Mesenchymal stem cell (in vitro differentiated cells and primary cell): ENCODE measurements at regions not wholly inside any gene's neighbourhood (a gene's known extent, or its start where the extent isn't known, plus 50 kb on each side); places are given as distances from the start of the nearest gene placed in this dataset.

Experiments
- DNase-seq: peaks from one replicate; pipeline ENCODE4 v3.0.0-alpha.2; 2013
- H2AFZ ChIP-seq: one replicate; pipeline ENCODE4 v1.6.1; 2013; ENCODE audit warnings: low read depth, mild to moderate bottlenecking, control low read depth, inconsistent platforms, low read length, moderate library complexity
- H2AK5ac ChIP-seq: 2 replicates; pipeline ENCODE4 v1.6.1; 2013; ENCODE audit warnings: low read length, moderate library complexity, mild to moderate bottlenecking, inconsistent platforms; ENCODE audit not compliant: severe bottlenecking
- H2BK120ac ChIP-seq: one replicate; pipeline ENCODE4 v1.6.1; 2013; ENCODE audit warnings: low read depth, mild to moderate bottlenecking, inconsistent platforms, low read length, moderate library complexity
- H2BK12ac ChIP-seq, 2 experiments: one replicate each; pipeline ENCODE4 v1.6.1; 2013; ENCODE audit warnings: inconsistent platforms in 2 of 2, low read length in 2 of 2, mild to moderate bottlenecking in 2 of 2, moderate library complexity in 2 of 2, control low read depth in 1 of 2
- H2BK15ac ChIP-seq: one replicate; pipeline ENCODE4 v1.6.1; 2013; ENCODE audit warnings: mild to moderate bottlenecking, low read depth, inconsistent platforms; ENCODE audit not compliant: poor library complexity, severe bottlenecking
- H2BK5ac ChIP-seq: 2 replicates; pipeline ENCODE4 v1.6.1; 2013; ENCODE audit warnings: low read depth, mild to moderate bottlenecking, low read length, control low read depth, inconsistent platforms; ENCODE audit not compliant: poor library complexity, severe bottlenecking
- H3K14ac ChIP-seq, 2 experiments: one replicate each; pipeline ENCODE4 v1.6.1; 2013; ENCODE audit warnings: inconsistent platforms in 2 of 2, low read length in 2 of 2, control low read depth in 1 of 2, mild to moderate bottlenecking in 1 of 2, moderate library complexity in 1 of 2
- H3K18ac ChIP-seq, 2 experiments: one replicate each; pipeline ENCODE4 v1.6.1; 2013; ENCODE audit warnings: inconsistent platforms in 2 of 2, low read length in 2 of 2, control low read depth in 1 of 2, low read depth in 1 of 2, mild to moderate bottlenecking in 1 of 2
- H3K23ac ChIP-seq, 2 experiments: one replicate each; pipeline ENCODE4 v1.6.1; 2013; ENCODE audit warnings: inconsistent platforms in 2 of 2, low read length in 2 of 2, mild to moderate bottlenecking in 2 of 2, moderate library complexity in 2 of 2, control low read depth in 1 of 2
- H3K27ac ChIP-seq: 2 replicates; pipeline ENCODE4 v1.5.1; 2013; ENCODE audit warnings: mild to moderate bottlenecking, moderate library complexity, low read length, control low read depth, inconsistent platforms; ENCODE audit not compliant: poor library complexity, severe bottlenecking
- H3K27me3 ChIP-seq, 2 experiments: 2 replicates each; pipeline versions ENCODE4 v1.6.1 to v1.7.0; 2013; ENCODE audit warnings: low read length in 2 of 2, mild to moderate bottlenecking in 2 of 2, moderate library complexity in 2 of 2, control low read depth in 1 of 2, inconsistent platforms in 1 of 2; ENCODE audit not compliant: control insufficient read depth in 1 of 2, insufficient read depth in 1 of 2
- H3K36me3 ChIP-seq, 2 experiments: 2 replicates each; pipeline versions ENCODE4 v1.6.1 to v1.7.0; 2013; ENCODE audit warnings: low read length in 2 of 2, control low read depth in 1 of 2, inconsistent platforms in 1 of 2, low read depth in 1 of 2, mild to moderate bottlenecking in 1 of 2; ENCODE audit not compliant: insufficient read depth in 2 of 2, control insufficient read depth in 1 of 2
- H3K4ac ChIP-seq, 2 experiments: one replicate each; pipeline ENCODE4 v1.6.1; 2013; ENCODE audit warnings: inconsistent platforms in 2 of 2, low read length in 2 of 2, mild to moderate bottlenecking in 2 of 2, moderate library complexity in 2 of 2, control low read depth in 1 of 2, low read depth in 1 of 2
- H3K4me1 ChIP-seq: 2 replicates; pipeline ENCODE4 v1.6.1; 2013; ENCODE audit warnings: low read depth, low read length, control low read depth; ENCODE audit not compliant: control insufficient read depth, insufficient read depth
- H3K4me2 ChIP-seq: 2 replicates; pipeline ENCODE4 v1.6.1; 2013; ENCODE audit warnings: low read length, mild to moderate bottlenecking, inconsistent platforms; ENCODE audit not compliant: poor library complexity, severe bottlenecking
- H3K4me3 ChIP-seq, 2 experiments: 2 replicates each; pipeline versions ENCODE4 v1.5.1 to v1.7.0; 2013; ENCODE audit warnings: low read length in 2 of 2, mild to moderate bottlenecking in 2 of 2, control low read depth in 1 of 2, low read depth in 1 of 2; ENCODE audit not compliant: insufficient read depth in 1 of 2
- H3K79me1 ChIP-seq: replicated peaks from 2 replicates; pipeline ENCODE4 v1.6.1; 2013; ENCODE audit warnings: mild to moderate bottlenecking, control low read depth, low read length, inconsistent platforms; ENCODE audit not compliant: poor library complexity, severe bottlenecking
- H3K9ac ChIP-seq: 2 replicates; pipeline ENCODE4 v1.7.0; 2013; ENCODE audit warnings: mild to moderate bottlenecking, low read length, moderate library complexity
- H3K9me3 ChIP-seq: 2 replicates; pipeline ENCODE4 v1.7.0; 2013; ENCODE audit warnings: mild to moderate bottlenecking, low read length; ENCODE audit not compliant: control insufficient read depth
- H4K8ac ChIP-seq: one replicate; pipeline ENCODE4 v1.6.1; 2013; ENCODE audit warnings: inconsistent platforms, mild to moderate bottlenecking, low read length, moderate library complexity
- H4K91ac ChIP-seq: one replicate; pipeline ENCODE4 v1.6.1; 2013; ENCODE audit warnings: mild to moderate bottlenecking, low read length, inconsistent platforms
- WGBS: methylation state at CpG from one replicate; pipeline ENCODE4 v1.1.7; 2013; ENCODE audit warnings: mixed read lengths; 5-methylcytosine and 5-hydroxymethylcytosine counted together

DNA sequence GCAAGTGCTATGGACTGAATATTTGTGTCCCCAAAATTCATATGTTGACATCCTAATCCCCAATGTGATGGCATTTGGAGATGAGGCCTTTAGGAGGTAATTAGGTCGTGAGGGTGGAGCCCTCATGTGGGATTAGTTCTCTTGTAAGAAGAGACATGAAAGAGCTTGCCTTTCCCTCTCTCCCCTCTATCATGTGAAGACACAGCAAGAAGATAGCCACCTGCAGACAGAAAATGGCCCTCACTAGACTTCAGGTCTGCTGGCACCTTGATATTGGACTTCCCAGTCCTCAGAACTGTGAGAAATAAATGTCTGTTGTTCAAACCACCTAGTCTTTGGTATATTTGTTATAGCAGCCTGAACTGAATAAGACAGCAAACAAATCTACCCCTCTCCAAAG, 75.1 kb upstream of the TBX20 start:
- H2BK12ac ChIP-seq, result no peak overlapping the region
- H3K9ac ChIP-seq, result no peak overlapping the region
- H3K4me1 ChIP-seq, result no peaks in the 10 kb centered on the region
- H3K4ac ChIP-seq, result no peak overlapping the region
- H3K79me1 ChIP-seq, result no peaks in the 10 kb centered on the region
- DNase-seq, result no peak
- no peaks in the 10 kb centered on the region for H3K36me3 ChIP-seq
- H2AK5ac ChIP-seq, result no peak overlapping the region
- no peak overlapping the region for H2BK15ac ChIP-seq
- no peak overlapping the region for H3K23ac ChIP-seq
- no peak overlapping the region for H3K27ac ChIP-seq
- peaks cover 0 to 3% of the 10 kb centered on the region in 2 experiments for H3K27me3 ChIP-seq
- peaks cover 3% of the 10 kb centered on the region for H3K9me3 ChIP-seq
- no peak overlapping the region for H3K18ac ChIP-seq
- no peak overlapping the region for H2BK5ac ChIP-seq
- WGBS, result no CpG with 5 or more reads among the region's 1 CpG
- no peak overlapping the region for H2BK120ac ChIP-seq
- no peak overlapping the region for H3K4me2 ChIP-seq
- H3K14ac ChIP-seq, result no peak overlapping the region
- H4K8ac ChIP-seq, result no peak overlapping the region
- H2AFZ ChIP-seq, result no peak overlapping the region
- no peak overlapping the region for H3K4me3 ChIP-seq
- no peak overlapping the region for H4K91ac ChIP-seq

DNA sequence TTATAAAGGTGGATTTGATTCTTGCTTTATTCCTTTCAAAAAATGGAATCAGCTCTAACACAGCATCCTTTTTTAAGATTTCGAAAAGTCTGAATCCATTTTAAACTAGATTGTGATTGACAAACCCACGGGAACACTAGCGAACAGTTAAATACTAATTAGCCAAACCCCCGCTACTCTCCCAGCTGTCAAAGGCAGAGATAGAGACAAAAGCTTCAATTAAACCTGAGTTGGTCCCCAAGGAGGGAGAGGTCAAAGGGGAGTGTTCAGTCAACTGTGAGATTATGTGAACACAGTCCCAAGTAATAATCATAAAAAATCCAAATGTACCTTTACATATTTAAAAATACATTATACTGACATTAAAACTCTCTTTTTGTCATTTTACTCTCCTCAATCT, 65.7 kb upstream of the TBX20 start:
- H3K4me2 ChIP-seq, result no peak overlapping the region
- H3K23ac ChIP-seq, result no peak overlapping the region
- H2BK5ac ChIP-seq, result no peak overlapping the region
- no peak overlapping the region for H3K4ac ChIP-seq
- no peak overlapping the region for H3K4me3 ChIP-seq
- no peak overlapping the region for H2AK5ac ChIP-seq
- 90% methylated on average over 3 of the region's 4 CpGs for WGBS
- H3K27me3 ChIP-seq, result no peaks in the 10 kb centered on the region
- no peak overlapping the region for H3K27ac ChIP-seq
- no peak overlapping the region for H4K91ac ChIP-seq
- H3K9ac ChIP-seq, result no peak overlapping the region
- no peaks in the 10 kb centered on the region for H3K4me1 ChIP-seq
- H2BK120ac ChIP-seq, result no peak overlapping the region
- no peak overlapping the region for H3K14ac ChIP-seq
- no peak overlapping the region for H3K18ac ChIP-seq
- peaks cover 2% of the 10 kb centered on the region for H3K9me3 ChIP-seq
- H3K79me1 ChIP-seq, result no peaks in the 10 kb centered on the region
- no peak overlapping the region for H4K8ac ChIP-seq
- H2BK12ac ChIP-seq, result no peak overlapping the region
- H2AFZ ChIP-seq, result no peak overlapping the region
- H2BK15ac ChIP-seq, result no peak overlapping the region
- no peaks in the 10 kb centered on the region for H3K36me3 ChIP-seq
- no peak for DNase-seq

DNA sequence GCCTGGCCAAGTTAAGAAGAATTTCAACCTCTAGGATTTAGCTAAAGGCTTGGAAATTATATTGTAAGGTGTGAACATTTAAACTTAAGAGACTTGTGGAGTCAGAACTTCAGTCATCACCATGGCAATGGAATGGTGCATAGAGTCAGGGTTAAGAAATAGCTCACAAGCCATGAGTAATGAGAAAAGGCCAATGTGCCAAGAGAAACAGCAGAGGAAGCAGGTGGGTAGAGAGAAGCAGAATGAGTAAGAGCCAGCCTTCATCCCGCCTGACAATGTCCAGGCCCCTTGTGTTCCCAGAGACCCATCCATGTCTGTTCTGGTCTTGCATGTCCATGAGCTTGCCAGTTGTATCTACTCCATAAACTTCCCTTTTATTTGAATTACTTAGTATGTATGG, 62.6 kb upstream of the TBX20 start:
- WGBS, result no CpG with 5 or more reads among the region's 1 CpG
- H3K9ac ChIP-seq, result no peak overlapping the region
- H2BK120ac ChIP-seq, result no peak overlapping the region
- no peaks in the 10 kb centered on the region for H3K79me1 ChIP-seq
- H4K91ac ChIP-seq, result no peak overlapping the region
- no peaks in the 10 kb centered on the region for H3K36me3 ChIP-seq
- H2AFZ ChIP-seq, result no peak overlapping the region
- H3K4me1 ChIP-seq, result no peaks in the 10 kb centered on the region
- H2AK5ac ChIP-seq, result no peak overlapping the region
- H4K8ac ChIP-seq, result no peak overlapping the region
- H2BK12ac ChIP-seq, result no peak overlapping the region
- H3K23ac ChIP-seq, result no peak overlapping the region
- DNase-seq, result no peak
- H3K27me3 ChIP-seq, result no peaks in the 10 kb centered on the region
- H3K14ac ChIP-seq, result no peak overlapping the region
- H3K4me3 ChIP-seq, result no peak overlapping the region
- no peak overlapping the region for H3K4me2 ChIP-seq
- H3K27ac ChIP-seq, result no peak overlapping the region
- H2BK15ac ChIP-seq, result no peak overlapping the region
- no peaks in the 10 kb centered on the region for H3K9me3 ChIP-seq
- H3K4ac ChIP-seq, result no peak overlapping the region
- H2BK5ac ChIP-seq, result no peak overlapping the region
- H3K18ac ChIP-seq, result no peak overlapping the region

DNA sequence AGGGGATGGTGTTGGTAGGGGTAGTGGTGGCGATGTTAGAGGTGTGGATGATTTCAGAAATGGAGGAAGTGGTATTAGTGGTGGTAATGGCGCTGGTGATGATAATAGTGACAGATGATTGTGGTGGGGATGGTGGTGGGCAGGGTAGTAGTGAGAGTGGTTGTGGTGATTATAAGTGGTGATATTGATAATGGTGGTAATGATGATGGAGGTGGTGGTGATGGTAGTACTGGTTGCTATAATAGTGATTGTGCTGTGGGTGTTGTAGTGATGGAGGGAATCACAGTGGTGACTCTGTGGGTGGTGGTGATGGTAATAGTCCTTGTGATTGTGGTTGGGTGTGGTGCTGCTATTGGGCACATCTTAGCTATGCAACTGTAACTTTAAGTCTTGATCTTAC, 61.6 kb upstream of the TBX20 start:
- Histone ChIP-seq H3K4me1 (no peaks in the 10 kb centered on the region), H4K91ac (no peak overlapping the region), H2BK120ac (no peak overlapping the region), H3K9me3 (no peaks in the 10 kb centered on the region), H3K4me3 (no peak overlapping the region), H2AFZ (no peak overlapping the region), H2BK5ac (no peak overlapping the region), H2BK15ac (no peak overlapping the region), H2BK12ac (no peak overlapping the region), H3K27me3 (no peaks in the 10 kb centered on the region), H3K18ac (no peak overlapping the region), H3K9ac (no peak overlapping the region), H3K4me2 (no peak overlapping the region), H2AK5ac (no peak overlapping the region), H3K79me1 (no peaks in the 10 kb centered on the region), H4K8ac (no peak overlapping the region), H3K27ac (no peak overlapping the region), H3K14ac (no peak overlapping the region), H3K23ac (no peak overlapping the region), H3K36me3 (no peaks in the 10 kb centered on the region), H3K4ac (no peak overlapping the region)
- 78% methylated on average over 2 of the region's 2 CpGs for WGBS
- no peak for DNase-seq
